Endodermal cell (in vitro differentiated cells): ENCODE measurements at regions not wholly inside any gene's neighbourhood (a gene's known extent, or its start where the extent isn't known, plus 50 kb on each side); places are given as distances from the start of the nearest gene placed in this dataset.
A peak's percentile ranks its signal among the peaks of the same experiment; 100 is the strongest.

Source experiments
- DNase-seq: peaks from one replicate; pipeline ENCODE4 v3.0.0-alpha.2; 2017
- H3K27ac ChIP-seq: 2 replicates; pipeline ENCODE4 v1.5.1; 2013; ENCODE audit warnings: mild to moderate bottlenecking, low read depth, low read length, moderate library complexity
- H3K27me3 ChIP-seq: 2 replicates; pipeline ENCODE4 v1.6.1; 2013; ENCODE audit warnings: mild to moderate bottlenecking, low read length, moderate library complexity; ENCODE audit not compliant: insufficient read depth, control insufficient read depth, poor library complexity, severe bottlenecking
- H3K36me3 ChIP-seq: 2 replicates; pipeline ENCODE4 v1.7.0; 2013; ENCODE audit warnings: mild to moderate bottlenecking, low read length, moderate library complexity; ENCODE audit not compliant: control insufficient read depth, insufficient read depth
- H3K4me1 ChIP-seq: one replicate; pipeline ENCODE4 v1.7.0; 2013; ENCODE audit warnings: low read length; ENCODE audit not compliant: control insufficient read depth, insufficient read depth
- H3K4me3 ChIP-seq: 2 replicates; pipeline ENCODE4 v1.5.1; 2013; ENCODE audit warnings: mild to moderate bottlenecking, low read length, moderate library complexity
- H3K9ac ChIP-seq: 2 replicates; pipeline ENCODE4 v1.6.1; 2013; ENCODE audit warnings: mild to moderate bottlenecking, low read length, moderate library complexity; ENCODE audit not compliant: poor library complexity, severe bottlenecking; ENCODE audit errors: extremely low read depth
- H3K9me3 ChIP-seq: 2 replicates; pipeline ENCODE4 v1.6.1; 2013; ENCODE audit warnings: mild to moderate bottlenecking, low read length, moderate library complexity; ENCODE audit not compliant: control insufficient read depth
- H3K27ac Mint-ChIP-seq: 2 replicates; pipeline ENCODE4 v1.8.0; 2020; ENCODE audit warnings: mixed read lengths
- H3K27me3 Mint-ChIP-seq: 2 replicates; pipeline ENCODE4 v1.8.0; 2021; ENCODE audit warnings: mild to moderate bottlenecking, mixed read lengths; ENCODE audit not compliant: insufficient read depth
- H3K36me3 Mint-ChIP-seq: 2 replicates; pipeline ENCODE4 v1.8.0; 2020; ENCODE audit warnings: low read depth, mixed read lengths
- H3K4me1 Mint-ChIP-seq: 2 replicates; pipeline ENCODE4 v1.8.0; 2020; ENCODE audit warnings: mixed read lengths
- H3K4me3 Mint-ChIP-seq: 2 replicates; pipeline ENCODE4 v1.8.0; 2020; ENCODE audit warnings: mild to moderate bottlenecking, moderate library complexity, mixed read lengths
- H3K9me3 Mint-ChIP-seq: 2 replicates; pipeline ENCODE4 v1.8.0; 2020; ENCODE audit warnings: mild to moderate bottlenecking, mixed read lengths
- WGBS, 2 experiments: methylation state at CpG; one replicate each; pipeline versions ENCODE4 v1.1.5 to v1.1.7; 2013; ENCODE audit warnings: missing lambda C conversion rate in 2 of 2, mixed read lengths in 1 of 2; ENCODE audit not compliant: insufficient coverage in 1 of 2, insufficient read length in 1 of 2; 5-methylcytosine and 5-hydroxymethylcytosine counted together
- TF ChIP-seq, protein P1 (sequence below): fragments of 200-600 bp; sonication (generic); conservative IDR thresholded peaks from 2 replicates; pipeline ENCODE4 v1.5.0; 2021; ENCODE audit warnings: antibody characterized with exemption, mild to moderate bottlenecking

DNA sequence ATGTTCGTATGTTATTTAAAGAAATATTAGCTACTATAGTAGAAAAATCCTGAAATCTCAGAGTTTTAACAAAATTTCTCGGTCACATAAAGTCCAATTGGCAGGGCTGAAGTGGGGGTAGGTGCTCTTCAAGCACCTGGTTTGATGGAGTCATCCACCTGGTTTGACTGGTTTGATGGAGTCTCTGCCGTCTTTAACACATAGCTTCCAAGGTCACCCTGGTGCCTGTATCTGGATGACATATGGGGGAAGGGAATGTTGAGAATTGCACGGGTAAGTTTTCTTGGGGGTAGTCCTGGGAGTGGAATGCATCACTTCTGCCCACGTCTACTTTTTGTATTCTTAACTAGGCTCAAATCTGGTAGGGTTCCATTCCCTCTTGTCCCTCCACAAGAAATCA lies 351.2 kb downstream of the SH3GL2 start:
- Mint-ChIP-seq H3K9me3 (no peaks in the 10 kb centered on the region), H3K4me3 (no peak overlapping the region), H3K4me1 (no peaks in the 10 kb centered on the region), H3K36me3 (no peaks in the 10 kb centered on the region), H3K27me3 (peaks cover 1% of the 10 kb centered on the region), H3K27ac (no peak overlapping the region)
- Histone ChIP-seq H3K27ac (no peak overlapping the region), H3K27me3 (no peaks in the 10 kb centered on the region), H3K36me3 (no peaks in the 10 kb centered on the region), H3K9me3 (no peaks in the 10 kb centered on the region), H3K9ac (no peak overlapping the region), H3K4me3 (no peak overlapping the region), H3K4me1 (no peaks in the 10 kb centered on the region)
- DNase-seq, result no peak
- TF ChIP-seq, protein P1, sequence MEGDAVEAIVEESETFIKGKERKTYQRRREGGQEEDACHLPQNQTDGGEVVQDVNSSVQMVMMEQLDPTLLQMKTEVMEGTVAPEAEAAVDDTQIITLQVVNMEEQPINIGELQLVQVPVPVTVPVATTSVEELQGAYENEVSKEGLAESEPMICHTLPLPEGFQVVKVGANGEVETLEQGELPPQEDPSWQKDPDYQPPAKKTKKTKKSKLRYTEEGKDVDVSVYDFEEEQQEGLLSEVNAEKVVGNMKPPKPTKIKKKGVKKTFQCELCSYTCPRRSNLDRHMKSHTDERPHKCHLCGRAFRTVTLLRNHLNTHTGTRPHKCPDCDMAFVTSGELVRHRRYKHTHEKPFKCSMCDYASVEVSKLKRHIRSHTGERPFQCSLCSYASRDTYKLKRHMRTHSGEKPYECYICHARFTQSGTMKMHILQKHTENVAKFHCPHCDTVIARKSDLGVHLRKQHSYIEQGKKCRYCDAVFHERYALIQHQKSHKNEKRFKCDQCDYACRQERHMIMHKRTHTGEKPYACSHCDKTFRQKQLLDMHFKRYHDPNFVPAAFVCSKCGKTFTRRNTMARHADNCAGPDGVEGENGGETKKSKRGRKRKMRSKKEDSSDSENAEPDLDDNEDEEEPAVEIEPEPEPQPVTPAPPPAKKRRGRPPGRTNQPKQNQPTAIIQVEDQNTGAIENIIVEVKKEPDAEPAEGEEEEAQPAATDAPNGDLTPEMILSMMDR, result no peak
- 84 to 86% methylated on average over 2 to 5 of the region's 5 CpGs for WGBS, 2 experiments

DNA sequence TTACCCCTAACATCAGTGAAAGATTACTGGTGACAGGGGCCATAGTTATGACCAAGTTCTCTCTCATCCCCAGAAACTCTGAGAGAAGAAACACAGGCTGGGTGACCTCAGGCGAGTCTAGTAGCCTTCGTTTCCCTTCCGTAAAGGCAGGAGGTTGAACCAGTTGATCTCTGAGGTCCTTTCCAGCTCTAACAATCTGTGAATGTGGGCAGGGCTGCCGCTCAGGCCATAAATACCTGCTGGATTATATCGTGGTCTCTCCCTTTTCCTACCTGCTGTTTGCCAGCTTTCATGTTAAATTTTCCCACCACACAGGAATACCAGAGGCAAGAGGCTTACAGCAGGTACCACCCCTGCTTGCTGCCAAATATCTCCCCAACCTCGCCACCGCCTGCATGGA lies 357.5 kb downstream of the SH3GL2 start:
- Mint-ChIP-seq H3K27me3 (peaks cover 1% of the 10 kb centered on the region), H3K4me1 (no peaks in the 10 kb centered on the region), H3K9me3 (no peaks in the 10 kb centered on the region), H3K36me3 (no peaks in the 10 kb centered on the region), H3K27ac (no peak overlapping the region), H3K4me3 (no peak overlapping the region)
- WGBS, 2 experiments, result 88 to 92% methylated on average over 5 to 7 of the region's 7 CpGs
- Histone ChIP-seq H3K27me3 (no peaks in the 10 kb centered on the region), H3K9me3 (no peaks in the 10 kb centered on the region), H3K9ac (no peak overlapping the region), H3K4me1 (no peaks in the 10 kb centered on the region), H3K4me3 (no peak overlapping the region), H3K36me3 (no peaks in the 10 kb centered on the region), H3K27ac (no peak overlapping the region)
- TF ChIP-seq, protein P1, result no peak
- DNase-seq, result peak; percentile 46

DNA sequence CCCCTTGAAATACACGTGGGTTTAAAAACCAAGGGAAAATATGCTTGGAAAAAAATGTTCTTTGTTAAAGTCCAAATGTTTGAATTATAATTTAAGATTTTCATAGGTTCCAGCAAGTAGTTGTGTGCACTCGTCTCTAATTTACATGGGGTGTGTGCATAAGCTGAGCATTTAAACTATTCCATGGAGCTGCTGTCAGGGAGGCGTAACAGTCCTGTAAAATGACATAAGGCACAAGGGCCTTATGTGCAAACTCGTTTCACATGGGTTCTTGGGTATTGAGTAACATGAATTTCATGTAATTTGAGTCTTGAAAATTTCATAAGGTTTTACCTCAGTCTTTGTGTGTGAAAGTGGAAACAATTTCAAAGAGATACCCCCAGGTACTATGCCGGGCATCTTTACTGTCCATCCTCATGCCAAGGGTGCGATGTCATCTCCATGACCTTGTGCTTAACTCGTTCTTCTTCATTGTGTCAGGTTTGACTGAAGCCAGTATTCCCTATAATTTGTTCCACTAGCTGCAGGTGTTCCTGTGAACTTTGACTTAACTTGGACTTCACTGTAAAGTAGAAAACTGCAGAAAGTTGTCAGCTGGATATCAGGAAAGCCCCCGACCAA lies 359.3 kb downstream of the SH3GL2 start:
- Mint-ChIP-seq H3K27me3 (no peaks in the 10 kb centered on the region), H3K4me3 (no peak overlapping the region), H3K9me3 (no peaks in the 10 kb centered on the region), H3K4me1 (no peaks in the 10 kb centered on the region), H3K27ac (no peak overlapping the region), H3K36me3 (no peaks in the 10 kb centered on the region)
- Histone ChIP-seq H3K27ac (no peak overlapping the region), H3K4me3 (no peak overlapping the region), H3K9me3 (no peaks in the 10 kb centered on the region), H3K27me3 (no peaks in the 10 kb centered on the region), H3K4me1 (no peaks in the 10 kb centered on the region), H3K36me3 (no peaks in the 10 kb centered on the region), H3K9ac (no peak overlapping the region)
- DNase-seq, result no peak
- TF ChIP-seq, protein P1, result no peak
- WGBS, 2 experiments, result 90 to 98% methylated on average over 7 to 8 of the region's 8 CpGs
